Heart right ventricle (tissue), 16 donors: ENCODE measurements at regions not wholly inside any gene's neighbourhood (a gene's known extent, or its start where the extent isn't known, plus 50 kb on each side); places are given as distances from the start of the nearest gene placed in this dataset.

ENCODE experiments used
- ATAC-seq, 8 donors: fragments of 200-7000 bp; cut with Tn5 transposase; one replicate each; pipeline ENCODE4 v1.9.1; 2020; ENCODE audit warnings: mild to moderate bottlenecking in 8 of 8, moderate library complexity in 8 of 8, moderate number of reproducible peaks in 1 of 8
- DNase-seq, 2 donors: peaks; one replicate each; pipeline ENCODE4 v3.0.0-alpha.2; 2020
- H3K27ac ChIP-seq, 10 donors: fragments of 200-600 bp; sonication (generic) in 2 of 10; one replicate each; pipeline versions ENCODE4 v1.5.0 to v1.8.0; 2020 to 2022; ENCODE audit warnings: mild to moderate bottlenecking in 3 of 10
- H3K27me3 ChIP-seq, 7 donors: fragments of 200-600 bp; one replicate each; pipeline ENCODE4 v1.8.0; 2021 to 2022; ENCODE audit warnings: mild to moderate bottlenecking in 2 of 7
- H3K36me3 ChIP-seq, 9 donors: fragments of 200-600 bp; sonication (generic) in 1 of 9; one replicate each; pipeline versions ENCODE4 v1.5.0 to v1.8.0; 2020 to 2022; ENCODE audit warnings: mild to moderate bottlenecking in 2 of 9
- H3K4me1 ChIP-seq, 9 donors: fragments of 200-600 bp; sonication (generic) in 1 of 9; one replicate each; pipeline versions ENCODE4 v1.5.0 to v1.8.0; 2020 to 2022; ENCODE audit warnings: mild to moderate bottlenecking in 4 of 9
- H3K4me3 ChIP-seq, 10 donors: fragments of 200-600 bp; sonication (generic) in 2 of 10; one replicate each; pipeline versions ENCODE4 v1.5.0 to v1.8.0; 2020 to 2022; ENCODE audit warnings: mild to moderate bottlenecking in 7 of 10, moderate library complexity in 2 of 10
- H3K9me3 ChIP-seq, 11 donors: fragments of 200-600 bp in 10 of 11; sonication (generic) in 2 of 11; one replicate each; pipeline versions ENCODE4 v1.5.0 to v1.8.0; 2013 to 2022; ENCODE audit warnings: mild to moderate bottlenecking in 2 of 11, control low read depth in 1 of 11, moderate library complexity in 1 of 11
- CTCF ChIP-seq, 9 donors: fragments of 200-600 bp; sonication (generic) in 2 of 9; IDR thresholded peaks; one replicate each; pipeline versions ENCODE4 v1.5.0 to v1.8.0; 2021 to 2022; ENCODE audit warnings: antibody characterized with exemption in 9 of 9, mild to moderate bottlenecking in 5 of 9, moderate library complexity in 1 of 9
- WGBS, 2 donors: extraction: QIAGEN DNeasy Blood & Tissue Kit; methylation state at CpG; one replicate each; pipeline ENCODE4 v1.1.7; 2013; ENCODE audit warnings: inconsistent platforms in 1 of 2; 5-methylcytosine and 5-hydroxymethylcytosine counted together
- intact Hi-C, 10 donors: fragments of 100-400 bp; cut with DNase I; formaldehyde crosslinking; loops; one replicate each; pipeline versions ENCODE4 v1.11.1 to v1.14.2; 2022
- donor health status: Arrhythmogenic right ventricular cardiomyopathy.
- donor health status: ischemic (EF 13 %, LVEDD 7.1; RV severe dilation, severe dysfunction).
- donor health status: healthy with polysubstance abuse.
- donor health status: DM: no; HTN: yes; CAD: no.
- donor health status: DM: no; HTN: no; CAD: no.
- donor health status: ischemic (EF 25% LVEDD 6.9; RV normal size, moderate dysfunction).
- donor health status: ischemic (EF 25% LVEDD 5.7; RV mildly dilated, moderate dysfunction).
- donor health status: healthy.
- donor health status: DM: yes; HTN: yes; CAD: no.
- donor health status: Ischemic cardiomyopathy.
- donor health status: ischemic (EF 35%, LVEDD 5.7; RV mildly dilated, moderate dysfunction).
- donor health status: nonischemic (EF 11% LVEDD 7.7; RV severe dilation, severe dysfunction).
- donor health status: DM: yes; HTN: yes; CAD: no.
- donor health status: PGD.
- donor health status: ischemic (EF 29% LVEDD 5.4; RV normal size, mild dysfunction).
- donor health status: nonischemic (EF 23%, LVEDD 6.1; RV moderate dilation, normal function).

GRCh38 chr18:23311351-23312121, 141.6 kb upstream of the RIOK3 start:
- DNase-seq (peak; percentile 30 to 59), ATAC-seq (peak in 5 of 8 donors; percentile 22 to 57 (median 38))
- Histone ChIP-seq H3K27me3 (no peaks in the 10 kb centered on the region), H3K4me1 (peaks cover 0 to 21% (median 7%) of the 10 kb centered on the region in 9 donors), H3K36me3 (no peaks in the 10 kb centered on the region), H3K27ac (peak overlapping the region in 3 of 10 donors; percentile 15 to 30 (median 15)), H3K9me3 (no peaks in the 10 kb centered on the region), H3K4me3 (no peak overlapping the region)
- intact Hi-C loops, result loop anchor here in 1 of 10 donors (10.0 kb wide), 1 partner anchor 53 kb away; no protein-coding TSS in a partner anchor
- TF ChIP-seq CTCF (IDR thresholded peaks at IDR 0.05), result no peak
- 80 to 86% methylated on average over 7 of the region's 7 CpGs for WGBS, 2 donors

- Histone ChIP-seq H3K9me3 (no peaks in the 10 kb centered on the region), H3K27me3 (no peaks in the 10 kb centered on the region), H3K36me3 (no peaks in the 10 kb centered on the region), H3K27ac (no peak overlapping the region), H3K4me1 (peaks cover 0 to 14% (median 7%) of the 10 kb centered on the region in 9 donors), H3K4me3 (no peak overlapping the region)
- intact Hi-C loops, result loop anchor here in 1 of 10 donors (10.0 kb wide), 1 partner anchor 51 kb away; no protein-coding TSS in a partner anchor
- DNase-seq (no peak), ATAC-seq (no peak)
- 100% methylated on average over 1 of the region's 1 CpG for WGBS, 2 donors
- no peak for TF ChIP-seq CTCF (IDR thresholded peaks at IDR 0.05)
Observed at GRCh38 chr18:23313379-23313778, 139.7 kb upstream of the RIOK3 start.

- H3K27ac ChIP-seq, result no peak overlapping the region
- ATAC-seq (no peak), DNase-seq (no peak)
- 91 to 97% methylated on average over 4 of the region's 4 CpGs for WGBS, 2 donors
- H3K9me3 ChIP-seq, result no peaks in the 10 kb centered on the region
- H3K4me1 ChIP-seq, result peaks cover 0 to 13% (median 7%) of the 10 kb centered on the region in 9 donors
- intact Hi-C loops, result loop anchor here in 1 of 10 donors (10.0 kb wide), 1 partner anchor 50 kb away; no protein-coding TSS in a partner anchor
- no peak overlapping the region for H3K4me3 ChIP-seq
- H3K36me3 ChIP-seq, result no peaks in the 10 kb centered on the region
- H3K27me3 ChIP-seq, result no peaks in the 10 kb centered on the region
- TF ChIP-seq CTCF (IDR thresholded peaks at IDR 0.05), result no peak
Observed at GRCh38 chr18:23314672-23315071, 138.4 kb upstream of the RIOK3 start.

GRCh38 chr18:23316316-23316715, 136.8 kb upstream of the RIOK3 start:
- H3K36me3 ChIP-seq, result no peaks in the 10 kb centered on the region
- no peak for ATAC-seq
- H3K27me3 ChIP-seq, result no peaks in the 10 kb centered on the region
- no peaks in the 10 kb centered on the region for H3K9me3 ChIP-seq
- H3K27ac ChIP-seq, result no peak overlapping the region
- no peak for TF ChIP-seq CTCF (IDR thresholded peaks at IDR 0.05)
- peaks cover 0 to 13% (median 7%) of the 10 kb centered on the region in 9 donors for H3K4me1 ChIP-seq
- intact Hi-C loops, result loop anchor here in 1 of 10 donors (10.0 kb wide), 1 partner anchor 48 kb away; no protein-coding TSS in a partner anchor
- H3K4me3 ChIP-seq, result no peak overlapping the region
- no peak for DNase-seq
- WGBS, 2 donors, result 96 to 98% methylated on average over 2 of the region's 2 CpGs
